IPS DF 6.9 (cell line): ENCODE measurements at regions not wholly inside any gene's neighbourhood (a gene's known extent, or its start where the extent isn't known, plus 50 kb on each side); places are given as distances from the start of the nearest gene placed in this dataset.
"Not testable (repeated sequence)": the region's sequence is repeated elsewhere in the genome, so short reads cannot be mapped to it uniquely, and the experiment has no call there.

Experiments used
- DNase-seq: peaks from one replicate; pipeline ENCODE4 v3.0.0-alpha.2; 2013; ENCODE audit warnings: low read depth, low spot score
- H3K27ac ChIP-seq: one replicate; pipeline ENCODE4 v1.5.1; 2013; ENCODE audit warnings: low read length, control low read depth
- H3K27me3 ChIP-seq: 2 replicates; pipeline ENCODE4 v1.6.1; 2013; ENCODE audit warnings: mild to moderate bottlenecking, low read length; ENCODE audit not compliant: control insufficient read depth, insufficient read depth
- H3K36me3 ChIP-seq: 2 replicates; pipeline ENCODE4 v1.6.1; 2013; ENCODE audit warnings: low read length; ENCODE audit not compliant: control insufficient read depth, insufficient read depth
- H3K4me1 ChIP-seq: 2 replicates; pipeline ENCODE4 v1.6.1; 2013; ENCODE audit warnings: low read length; ENCODE audit not compliant: control insufficient read depth, insufficient read depth
- H3K4me3 ChIP-seq: 2 replicates; pipeline ENCODE4 v1.5.1; 2013; ENCODE audit warnings: mild to moderate bottlenecking, low read length
- H3K9me3 ChIP-seq: 2 replicates; pipeline ENCODE4 v1.6.1; 2013; ENCODE audit warnings: low read length, inconsistent platforms; ENCODE audit not compliant: control insufficient read depth, insufficient read depth
- WGBS: extraction: QIAGEN DNeasy Blood & Tissue Kit; methylation state at CpG from one replicate; pipeline ENCODE4 v1.1.7; 2013; ENCODE audit warnings: mixed read lengths, missing lambda C conversion rate; ENCODE audit not compliant: insufficient read length, insufficient coverage; 5-methylcytosine and 5-hydroxymethylcytosine counted together

DNA sequence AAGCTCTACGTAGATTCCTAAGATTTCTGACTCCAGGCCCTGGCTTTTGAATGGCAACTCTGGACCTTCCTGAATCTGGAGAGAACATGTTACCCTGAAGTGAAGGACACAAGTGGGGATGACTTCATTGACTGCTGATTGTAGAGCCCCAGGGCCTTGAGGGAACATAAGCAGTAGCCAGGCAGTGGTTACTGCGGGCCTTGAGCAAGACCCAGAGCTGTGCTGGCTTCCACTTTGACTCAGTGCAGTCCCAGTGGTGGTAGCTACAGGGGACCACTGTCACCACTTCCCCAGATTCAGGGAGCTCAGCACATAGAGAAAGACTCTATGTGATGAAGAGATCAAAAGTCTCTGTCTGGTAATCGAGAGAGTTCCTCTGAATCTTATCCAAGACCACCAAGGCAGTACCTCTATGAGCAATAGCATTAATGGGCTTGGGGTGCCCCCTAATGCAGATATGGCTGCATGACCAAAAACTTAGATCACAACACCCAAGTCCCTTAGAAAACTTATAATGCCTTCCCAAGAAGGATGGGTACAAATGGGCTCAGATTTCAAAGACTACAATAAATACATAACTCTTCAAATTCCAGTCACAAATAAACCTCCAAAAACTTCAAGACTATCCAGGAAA is 1278.3 kb downstream of the AMY1C start:
- no CpG with 5 or more reads among the region's 3 CpGs for WGBS
- DNase-seq = peak; percentile 7
- H3K4me3 ChIP-seq = no peak overlapping the region

DNA sequence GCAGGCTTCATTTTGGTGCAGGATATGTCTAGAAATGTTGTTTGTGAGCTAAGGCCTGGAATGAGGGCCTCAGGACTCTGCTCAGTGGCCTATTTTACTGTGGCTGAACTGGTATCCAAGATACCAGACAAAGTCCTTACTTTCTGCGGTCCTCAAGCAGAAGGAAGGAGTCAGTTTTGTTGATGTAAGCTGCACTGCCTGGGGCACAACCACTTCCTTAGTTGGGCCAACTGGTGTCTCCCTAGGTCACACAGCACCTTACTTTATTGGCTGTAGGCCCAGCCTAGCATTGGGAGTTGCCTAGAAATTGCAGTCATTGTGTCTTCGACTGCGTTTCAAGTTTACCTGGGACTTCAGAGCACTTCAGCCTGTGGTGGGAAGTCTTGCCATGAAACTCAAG is 1322.7 kb downstream of the AMY1C start:
- H3K27ac ChIP-seq = no peak overlapping the region
- DNase-seq = no peak
- H3K36me3 ChIP-seq = no peaks in the 10 kb centered on the region
- no peaks in the 10 kb centered on the region for H3K9me3 ChIP-seq
- H3K4me1 ChIP-seq = no peaks in the 10 kb centered on the region
- WGBS = no CpG with 5 or more reads among the region's 3 CpGs
- H3K27me3 ChIP-seq = no peaks in the 10 kb centered on the region
- H3K4me3 ChIP-seq = no peak overlapping the region

More for the DNA sequence above, 1278.3 kb downstream of the AMY1C start:
- no peak overlapping the region for H3K27ac ChIP-seq
- H3K27me3 ChIP-seq = no peaks in the 10 kb centered on the region
- no peaks in the 10 kb centered on the region for H3K9me3 ChIP-seq
- no peaks in the 10 kb centered on the region for H3K36me3 ChIP-seq
- no peaks in the 10 kb centered on the region for H3K4me1 ChIP-seq

DNA sequence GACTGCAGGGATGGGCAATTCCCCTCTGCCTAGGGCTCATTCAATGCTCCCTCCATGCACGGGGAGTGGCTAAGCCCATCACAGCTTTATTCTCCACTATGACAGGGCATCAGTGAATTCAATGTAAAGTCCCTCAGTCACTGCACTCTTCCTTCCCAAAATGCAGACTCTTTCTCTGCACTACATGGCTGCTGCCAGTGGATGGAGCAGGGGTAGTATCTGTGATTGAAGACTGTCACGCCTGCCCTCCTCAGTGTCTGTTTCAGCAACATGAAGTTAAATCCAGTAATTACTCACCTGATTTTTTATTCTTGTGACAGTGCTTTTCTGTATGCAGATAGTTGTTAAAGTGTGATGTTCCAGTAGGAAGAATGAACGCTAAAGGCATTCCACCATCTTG is 1323.2 kb downstream of the AMY1C start:
- Histone ChIP-seq H3K9me3 (no peaks in the 10 kb centered on the region), H3K27ac (no peak overlapping the region), H3K36me3 (no peaks in the 10 kb centered on the region), H3K4me1 (no peaks in the 10 kb centered on the region), H3K4me3 (no peak overlapping the region), H3K27me3 (no peaks in the 10 kb centered on the region)
- no CpG with 5 or more reads among the region's 3 CpGs for WGBS
- peak; percentile 13 for DNase-seq

DNA sequence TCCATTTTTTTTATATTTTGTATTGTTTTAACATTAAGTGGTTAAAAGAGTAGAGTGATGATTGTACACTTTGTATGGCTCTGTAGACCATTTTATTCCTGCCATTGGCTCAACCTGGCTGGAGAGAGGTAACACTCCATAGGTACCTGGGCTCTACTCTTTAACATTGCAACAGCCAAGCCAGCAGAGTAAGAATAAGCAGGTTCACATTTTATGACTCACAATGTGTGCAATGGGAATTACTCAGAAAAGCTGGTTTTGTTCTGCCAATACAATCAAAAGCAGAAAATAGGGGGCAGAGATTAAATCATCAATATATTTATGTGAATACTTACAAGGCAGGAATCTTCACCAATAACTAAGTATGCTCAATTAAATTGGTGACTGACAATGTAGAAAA is 1324.0 kb downstream of the AMY1C start:
- no peaks in the 10 kb centered on the region for H3K27me3 ChIP-seq
- no peak for DNase-seq

DNA sequence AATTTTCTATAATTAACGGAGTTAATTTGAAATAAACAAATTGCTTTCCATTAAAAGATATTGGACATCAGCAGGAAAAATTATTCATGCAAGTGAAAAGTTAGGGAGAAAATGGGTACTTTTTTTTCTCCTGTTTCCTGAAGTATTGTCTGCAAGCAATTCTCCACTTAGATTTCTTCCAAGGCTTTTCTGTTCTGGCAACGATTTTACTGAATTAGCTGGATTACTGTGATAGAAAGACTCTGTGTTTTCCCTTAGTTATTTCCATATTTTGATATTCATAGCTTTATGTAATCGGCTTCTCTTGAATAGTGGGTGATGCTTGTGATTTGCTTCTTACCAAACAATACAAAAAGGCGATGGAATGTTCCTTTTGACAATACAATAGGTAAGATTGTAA is 1333.9 kb downstream of the AMY1C start:
- Histone ChIP-seq H3K27ac (no peak overlapping the region), H3K9me3 (no peaks in the 10 kb centered on the region), H3K36me3 (no peaks in the 10 kb centered on the region), H3K4me3 (no peak overlapping the region), H3K27me3 (no peaks in the 10 kb centered on the region), H3K4me1 (no peaks in the 10 kb centered on the region)
- no peak for DNase-seq
- WGBS = no CpG with 5 or more reads among the region's 4 CpGs

More for the DNA sequence above, 1324.0 kb downstream of the AMY1C start:
- H3K9me3 ChIP-seq = no peaks in the 10 kb centered on the region
- no peak overlapping the region for H3K27ac ChIP-seq
- no peaks in the 10 kb centered on the region for H3K4me1 ChIP-seq
- H3K4me3 ChIP-seq = no peak overlapping the region
- H3K36me3 ChIP-seq = no peaks in the 10 kb centered on the region

DNA sequence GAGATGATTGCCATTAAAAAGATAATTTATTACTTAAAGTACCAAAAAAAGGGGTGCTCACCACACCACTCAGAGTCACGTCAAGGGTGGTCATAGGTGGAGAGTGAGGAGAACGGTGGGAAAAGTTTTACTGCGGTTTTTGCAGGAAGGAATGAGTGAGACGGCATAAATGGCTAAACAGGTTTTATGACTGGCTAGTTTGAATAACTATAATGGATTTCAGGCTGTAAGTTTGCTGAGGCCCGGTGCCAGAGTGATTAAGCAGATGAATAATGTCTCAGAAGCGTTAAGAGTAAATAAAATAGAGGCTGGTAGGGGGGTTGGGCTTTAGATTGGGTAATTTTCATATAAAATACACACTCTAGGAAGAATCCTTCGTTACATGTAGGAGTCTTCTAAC is 1337.8 kb downstream of the AMY1C start:
- H3K27ac ChIP-seq = no peak overlapping the region
- H3K36me3 ChIP-seq = no peaks in the 10 kb centered on the region
- 100% methylated on average over 3 of the region's 7 CpGs for WGBS
- no peaks in the 10 kb centered on the region for H3K9me3 ChIP-seq
- no peak overlapping the region for H3K4me3 ChIP-seq
- H3K4me1 ChIP-seq = no peaks in the 10 kb centered on the region
- DNase-seq = no peak
- no peaks in the 10 kb centered on the region for H3K27me3 ChIP-seq

DNA sequence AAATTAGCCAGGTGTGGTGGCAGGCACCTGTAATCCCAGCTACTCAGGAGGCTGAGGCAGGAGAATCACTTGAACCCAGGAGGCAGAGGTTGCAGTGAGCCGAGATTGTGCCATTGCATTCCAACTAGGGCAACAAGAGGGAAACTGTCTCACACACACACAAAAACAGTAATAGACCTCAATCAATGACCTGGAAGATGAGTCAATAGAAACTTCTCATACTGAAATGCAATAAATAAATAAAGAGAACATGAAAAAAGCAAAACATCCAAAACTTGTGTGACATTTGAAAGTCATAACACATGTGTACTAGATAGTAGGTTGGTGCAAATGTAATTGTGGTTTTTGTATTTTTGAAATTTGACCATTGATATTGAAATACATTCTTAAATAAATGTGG is 1338.5 kb downstream of the AMY1C start:
- WGBS = no CpG with 5 or more reads among the region's 1 CpG
- H3K9me3 ChIP-seq = no peaks in the 10 kb centered on the region
- H3K4me1 ChIP-seq = no peaks in the 10 kb centered on the region
- no peaks in the 10 kb centered on the region for H3K27me3 ChIP-seq
- H3K27ac ChIP-seq = no peak overlapping the region
- no peak overlapping the region for H3K4me3 ChIP-seq
- H3K36me3 ChIP-seq = no peaks in the 10 kb centered on the region
- DNase-seq = no peak

DNA sequence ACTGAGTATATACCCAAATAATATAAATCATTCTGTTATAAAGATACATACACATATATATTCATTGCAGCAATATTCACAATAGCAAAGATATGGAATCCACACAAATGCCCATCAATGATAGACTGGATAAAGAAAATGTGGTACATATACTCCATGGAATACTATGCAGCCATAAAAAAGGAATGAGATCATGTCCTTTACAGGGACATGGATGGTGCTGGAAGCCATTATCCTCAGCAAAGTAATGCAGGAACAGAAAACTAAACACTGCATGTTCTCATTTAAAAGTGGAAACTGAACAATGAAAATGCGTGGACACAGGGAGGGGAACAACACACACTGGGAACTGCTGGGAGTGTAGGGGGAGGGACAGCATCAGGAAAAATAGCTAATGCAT is 1344.2 kb downstream of the AMY1C start:
- H3K9me3 ChIP-seq, DNase-seq, H3K4me3 ChIP-seq, H3K4me1 ChIP-seq, H3K27me3 ChIP-seq, H3K27ac ChIP-seq, H3K36me3 ChIP-seq: not testable (repeated sequence)
- WGBS = no CpG with 5 or more reads among the region's 1 CpG

DNA sequence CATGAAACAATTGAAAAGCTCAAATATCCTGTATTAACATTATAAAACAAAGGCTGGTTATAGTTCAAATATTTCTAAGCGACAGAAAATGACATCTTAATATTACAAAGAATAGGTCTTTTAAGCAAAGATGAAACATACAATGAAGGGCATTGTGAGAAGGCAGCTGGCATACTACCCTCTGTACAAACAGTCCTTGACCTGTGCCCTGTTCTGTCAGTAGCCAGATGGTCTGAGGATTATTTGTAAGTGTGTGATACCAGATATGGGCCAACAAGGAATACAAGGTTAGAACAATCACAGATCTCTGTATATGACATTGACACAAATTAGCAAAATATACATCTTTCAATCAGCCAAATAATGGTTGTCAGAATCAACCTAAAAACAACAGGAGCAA is 1350.4 kb downstream of the AMY1C start:
- no peak overlapping the region for H3K27ac ChIP-seq
- H3K9me3 ChIP-seq = no peaks in the 10 kb centered on the region
- H3K36me3 ChIP-seq = no peaks in the 10 kb centered on the region
- no CpG with 5 or more reads among the region's 1 CpG for WGBS
- DNase-seq = no peak
- H3K4me1 ChIP-seq = no peaks in the 10 kb centered on the region; the same call in 1 of the 2 replicates
- no peaks in the 10 kb centered on the region for H3K27me3 ChIP-seq
- H3K4me3 ChIP-seq = no peak overlapping the region

DNA sequence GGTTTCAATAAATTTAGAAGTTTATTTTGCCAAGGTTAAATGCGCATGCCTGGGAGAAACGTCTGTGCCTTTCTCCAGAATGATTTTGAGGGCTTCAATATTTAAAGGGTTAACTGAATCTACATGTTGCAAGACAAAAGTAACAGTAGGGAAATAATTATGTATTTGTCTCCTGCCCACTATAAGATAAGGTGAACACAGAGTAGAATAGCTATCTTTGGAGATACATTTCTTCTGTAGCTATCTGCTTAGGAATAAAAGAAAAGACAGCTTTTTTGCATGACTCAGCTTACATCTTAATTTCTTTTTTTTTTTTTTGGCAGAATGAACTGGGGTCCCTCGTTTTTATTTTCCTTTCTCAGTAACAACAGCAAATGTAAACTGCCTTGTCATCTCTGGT is 1351.6 kb downstream of the AMY1C start:
- no peak overlapping the region for H3K27ac ChIP-seq
- no peak for DNase-seq
- no peaks in the 10 kb centered on the region for H3K27me3 ChIP-seq
- no peaks in the 10 kb centered on the region; the same call in 1 of the 2 replicates for H3K4me1 ChIP-seq
- no peaks in the 10 kb centered on the region for H3K36me3 ChIP-seq
- H3K9me3 ChIP-seq = no peaks in the 10 kb centered on the region
- no peak overlapping the region for H3K4me3 ChIP-seq
- WGBS = no CpG with 5 or more reads among the region's 3 CpGs

DNA sequence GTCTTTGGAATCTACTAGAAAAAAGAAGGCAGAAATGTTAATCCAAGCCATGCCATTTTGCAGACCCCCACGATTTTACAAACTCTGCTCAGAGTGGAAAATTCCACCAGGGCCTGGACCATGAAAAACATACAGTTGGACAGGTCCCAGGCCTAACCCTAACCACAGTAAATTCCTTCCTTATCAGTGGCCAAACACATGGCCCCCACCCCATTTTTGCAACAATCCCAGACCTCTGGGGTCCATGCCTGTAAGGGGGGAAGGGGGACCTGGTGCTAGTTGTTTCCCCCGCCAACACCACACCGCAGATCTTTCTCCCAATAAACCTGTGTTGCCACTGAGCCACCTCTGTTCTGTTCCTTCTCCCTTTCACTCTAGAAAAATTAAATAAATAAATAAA is 1352.7 kb downstream of the AMY1C start:
- no peaks in the 10 kb centered on the region for H3K9me3 ChIP-seq
- no peaks in the 10 kb centered on the region for H3K36me3 ChIP-seq
- no peak overlapping the region for H3K4me3 ChIP-seq
- no peak overlapping the region for H3K27ac ChIP-seq
- no peaks in the 10 kb centered on the region for H3K27me3 ChIP-seq
- no CpG with 5 or more reads among the region's 3 CpGs for WGBS
- no peak for DNase-seq
- no peaks in the 10 kb centered on the region; the same call in 1 of the 2 replicates for H3K4me1 ChIP-seq
